GM12878 (cell line): ENCODE measurements at regions not wholly inside any gene's neighbourhood (a gene's known extent, or its start where the extent isn't known, plus 50 kb on each side); places are given as distances from the start of the nearest gene placed in this dataset.

ENCODE experiments used
- ATAC-seq: fragments of 200-7000 bp; cut with Tn5 transposase; 3 replicates; pipeline ENCODE4 v1.9.1; 2020; ENCODE audit warnings: mild to moderate bottlenecking, moderate library complexity
- BruUV-seq: library from RNA; stranded (reverse); fragments of 400-500 nt; replicated peaks from 2 replicates; lab custom pipeline; 2021; lab: Mats Ljungman, UMichigan
- CTCF ChIA-PET: fragments of 300-600 bp; sonication (Branson Sonifier 250); formaldehyde crosslinking; extraction: SDS; loops from one replicate; lab custom pipeline; 2021; ENCODE audit warnings: inconsistent platforms; lab: Yijun Ruan, JAX
- POLR2A ChIA-PET: fragments of 350-600 bp; formaldehyde crosslinking; extraction: SDS; loops from one replicate; lab custom pipeline; 2021; ENCODE audit warnings: inconsistent platforms; lab: Charles Lee
- RAD21 ChIA-PET: fragments of 300-600 bp; sonication (Branson Sonifier 250); formaldehyde crosslinking; loops from one replicate; lab custom pipeline; 2023; ENCODE audit warnings: antibody characterized with exemption; ENCODE audit not compliant: unreplicated experiment; lab: Charles Lee
- SMC1A ChIA-PET: fragments of 300-600 bp; sonication (Branson Sonifier 250); formaldehyde crosslinking; loops from one replicate; lab custom pipeline; 2023; ENCODE audit not compliant: unreplicated experiment, uncharacterized antibody; lab: Charles Lee
- DNase-seq: peaks from one replicate; pipeline ENCODE4 v3.0.0-alpha.2; 2011; ENCODE audit warnings: low read depth, low spot score
- FAIRE-seq: peaks from 3 replicates; lab custom pipeline; 2011; peaks lifted over from hg19 to GRCh38; lab: Jason Lieb, UNC
- H2AFZ ChIP-seq: 2 replicates; pipeline ENCODE4 v1.6.0; 2011; ENCODE audit warnings: low read depth, low read length, control low read depth; ENCODE audit not compliant: control insufficient read depth
- H3K27ac ChIP-seq: 2 replicates; pipeline ENCODE4 v1.5.1; 2011; ENCODE audit warnings: control low read depth; ENCODE audit not compliant: control insufficient read depth, insufficient read depth
- H3K27me3 ChIP-seq, 2 experiments: replicated peaks in 1 of 2; 2 replicates each; pipeline versions ENCODE4 v1.6.0 to v1.6.1; 2011; ENCODE audit warnings: low read length in 1 of 2; ENCODE audit not compliant: control insufficient read depth in 2 of 2, insufficient read depth in 2 of 2
- H3K36me3 ChIP-seq, 2 experiments: 2 replicates each; pipeline ENCODE4 v1.5.1; 2011; ENCODE audit warnings: low read length in 1 of 2; ENCODE audit not compliant: control insufficient read depth in 2 of 2, insufficient read depth in 2 of 2
- H3K4me1 ChIP-seq: 2 replicates; pipeline ENCODE4 v1.6.1; 2011; ENCODE audit warnings: mild to moderate bottlenecking, low read length, moderate library complexity, mixed read lengths; ENCODE audit not compliant: control insufficient read depth, insufficient read depth
- H3K4me2 ChIP-seq: 2 replicates; pipeline ENCODE4 v1.6.0; 2011; ENCODE audit warnings: control low read depth; ENCODE audit not compliant: control insufficient read depth, insufficient read depth
- H3K4me3 ChIP-seq: fragments of 200-600 bp; sonication (generic); 2 replicates; pipeline ENCODE4 v1.5.1; 2016
- H3K79me2 ChIP-seq: 2 replicates; pipeline ENCODE4 v1.6.0; 2011; ENCODE audit warnings: low read length; ENCODE audit not compliant: control insufficient read depth, insufficient read depth
- H3K9ac ChIP-seq: 2 replicates; pipeline ENCODE4 v1.8.0; 2011; ENCODE audit warnings: low read length, control low read depth, mixed read lengths; ENCODE audit not compliant: control insufficient read depth, insufficient read depth
- H3K9me3 ChIP-seq: replicated peaks from 3 replicates; pipeline ENCODE4 v1.5.1; 2011; ENCODE audit warnings: mild to moderate bottlenecking, low read length; ENCODE audit not compliant: control insufficient read depth, insufficient read depth
- H4K20me1 ChIP-seq: 2 replicates; pipeline ENCODE4 v1.6.0; 2011; ENCODE audit not compliant: control insufficient read depth, insufficient read depth
- ATF7 ChIP-seq: fragments of 450-650 bp; IDR thresholded peaks from 2 replicates; pipeline ENCODE4 v1.6.1; 2016; ENCODE audit warnings: low read depth, mild to moderate bottlenecking
- CHD1 ChIP-seq: IDR thresholded peaks from 2 replicates; pipeline ENCODE4 v1.6.1; 2012; ENCODE audit warnings: low read depth, low read length, improper control_type of control experiment
- CHD2 ChIP-seq: IDR thresholded peaks from 2 replicates; pipeline ENCODE4 v1.6.1; 2011; ENCODE audit warnings: low read depth, low read length, improper control_type of control experiment, borderline replicate concordance
- EZH2 ChIP-seq: IDR thresholded peaks from 2 replicates; pipeline ENCODE4 v1.6.1; 2012; ENCODE audit warnings: low read depth, mild to moderate bottlenecking, control low read depth, inconsistent platforms, low read length, borderline replicate concordance; ENCODE audit not compliant: control insufficient read depth
- MYB ChIP-seq: fragments of 150-350 bp; IDR thresholded peaks from 2 replicates; pipeline ENCODE4 v1.6.1; 2014; ENCODE audit warnings: mild to moderate bottlenecking, low read depth, low read length, borderline replicate concordance
- MYC ChIP-seq: IDR thresholded peaks from 2 replicates; pipeline ENCODE4 v1.6.1; 2011; ENCODE audit warnings: mild to moderate bottlenecking, low read length, moderate library complexity, inconsistent platforms; ENCODE audit not compliant: insufficient read depth, insufficient replicate concordance, insufficient read length, severe bottlenecking
- POLR2AphosphoS2 ChIP-seq: IDR thresholded peaks from 2 replicates; pipeline ENCODE4 v1.6.1; 2011; ENCODE audit warnings: low read depth, mild to moderate bottlenecking, low read length, improper control_type of control experiment, moderate library complexity
- SMARCA5 ChIP-seq: fragments of 450-650 bp; IDR thresholded peaks from 2 replicates; pipeline ENCODE4 v1.6.1; 2017; ENCODE audit warnings: mild to moderate bottlenecking
- STAT3 ChIP-seq: IDR thresholded peaks from 2 replicates; pipeline ENCODE4 v1.6.1; 2011; ENCODE audit warnings: low read depth, low read length, improper control_type of control experiment
- ZBED1 ChIP-seq: IDR thresholded peaks from 2 replicates; pipeline ENCODE4 v1.6.1; 2016; ENCODE audit warnings: borderline replicate concordance
- ZNF384 ChIP-seq: IDR thresholded peaks from 2 replicates; pipeline ENCODE4 v1.6.1; 2012; ENCODE audit warnings: low read depth, mild to moderate bottlenecking, low read length, improper control_type of control experiment, borderline replicate concordance
- ZNF622 ChIP-seq: fragments of 450-650 bp; IDR thresholded peaks from 2 replicates; pipeline ENCODE4 v1.6.1; 2017; ENCODE audit warnings: mild to moderate bottlenecking, inconsistent platforms
- WGBS: methylation state at CpG from one replicate; pipeline ENCODE4 v1.1.6; 2016; ENCODE audit warnings: low lambda C conversion rate; ENCODE audit not compliant: insufficient replicate concordance, insufficient coverage; ENCODE audit errors: missing lambda C conversion rate; 5-methylcytosine and 5-hydroxymethylcytosine counted together
- in situ Hi-C: fragments of 300-500 bp; cut with MboI; formaldehyde crosslinking; loops from 9 replicates; pipeline ENCODE4 v1.14.3; 2018; ENCODE audit warnings: mixed read lengths
- intact Hi-C: fragments of 100-400 bp; cut with micrococcal nuclease; formaldehyde crosslinking; loops from one replicate; pipeline ENCODE4 v1.14.2; 2022; ENCODE audit not compliant: unreplicated experiment
- TF ChIP-seq, protein P1 (sequence below): fragments of 450-650 bp; IDR thresholded peaks from 2 replicates; pipeline ENCODE4 v1.6.1; 2017; ENCODE audit warnings: mild to moderate bottlenecking, moderate library complexity

DNA sequence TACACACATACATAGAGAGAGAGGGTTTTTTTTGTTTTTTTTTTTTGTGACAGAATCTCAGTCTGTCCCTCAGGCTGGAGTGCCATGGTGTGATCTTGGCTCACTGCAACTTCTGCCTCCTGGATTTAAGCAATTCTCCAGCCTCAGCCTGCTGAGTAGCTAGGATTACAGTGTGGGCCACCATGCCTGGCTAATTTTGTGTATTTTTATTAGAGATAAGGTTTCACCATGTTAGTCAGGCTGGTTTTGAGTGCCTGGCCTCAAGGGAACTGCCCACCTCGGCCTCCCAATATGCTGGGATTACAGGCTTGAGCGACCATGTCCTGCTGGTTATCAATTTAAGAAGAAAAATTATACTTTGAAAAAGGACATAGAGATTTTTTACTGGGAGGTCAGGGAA, 710.6 kb downstream of the SLC6A15 start:
- Histone ChIP-seq H3K36me3 (no peaks in the 10 kb centered on the region), H3K27ac (no peak overlapping the region), H4K20me1 (no peaks in the 10 kb centered on the region), H3K79me2 (no peaks in the 10 kb centered on the region), H3K9ac (no peak overlapping the region), H3K4me3 (no peak overlapping the region), H3K9me3 (no peaks in the 10 kb centered on the region), H2AFZ (no peak overlapping the region), H3K4me2 (no peak overlapping the region), H3K4me1 (no peaks in the 10 kb centered on the region), H3K27me3 (no peaks in the 10 kb centered on the region)
- intact Hi-C loops = no loop called here
- DNase-seq = no peak
- no TSS peak for BruUV-seq
- SMC1A ChIA-PET = no interaction called here
- TF ChIP-seq CHD1 = no peak
- no peak for TF ChIP-seq STAT3
- TF ChIP-seq EZH2 = no peak
- no peak for TF ChIP-seq ZNF384
- TF ChIP-seq CHD2 = no peak
- no peak for TF ChIP-seq MYB
- no peak for TF ChIP-seq MYC
- no peak for TF ChIP-seq ZBED1
- TF ChIP-seq SMARCA5 = no peak
- TF ChIP-seq POLR2AphosphoS2 = no peak
- TF ChIP-seq, protein P1, sequence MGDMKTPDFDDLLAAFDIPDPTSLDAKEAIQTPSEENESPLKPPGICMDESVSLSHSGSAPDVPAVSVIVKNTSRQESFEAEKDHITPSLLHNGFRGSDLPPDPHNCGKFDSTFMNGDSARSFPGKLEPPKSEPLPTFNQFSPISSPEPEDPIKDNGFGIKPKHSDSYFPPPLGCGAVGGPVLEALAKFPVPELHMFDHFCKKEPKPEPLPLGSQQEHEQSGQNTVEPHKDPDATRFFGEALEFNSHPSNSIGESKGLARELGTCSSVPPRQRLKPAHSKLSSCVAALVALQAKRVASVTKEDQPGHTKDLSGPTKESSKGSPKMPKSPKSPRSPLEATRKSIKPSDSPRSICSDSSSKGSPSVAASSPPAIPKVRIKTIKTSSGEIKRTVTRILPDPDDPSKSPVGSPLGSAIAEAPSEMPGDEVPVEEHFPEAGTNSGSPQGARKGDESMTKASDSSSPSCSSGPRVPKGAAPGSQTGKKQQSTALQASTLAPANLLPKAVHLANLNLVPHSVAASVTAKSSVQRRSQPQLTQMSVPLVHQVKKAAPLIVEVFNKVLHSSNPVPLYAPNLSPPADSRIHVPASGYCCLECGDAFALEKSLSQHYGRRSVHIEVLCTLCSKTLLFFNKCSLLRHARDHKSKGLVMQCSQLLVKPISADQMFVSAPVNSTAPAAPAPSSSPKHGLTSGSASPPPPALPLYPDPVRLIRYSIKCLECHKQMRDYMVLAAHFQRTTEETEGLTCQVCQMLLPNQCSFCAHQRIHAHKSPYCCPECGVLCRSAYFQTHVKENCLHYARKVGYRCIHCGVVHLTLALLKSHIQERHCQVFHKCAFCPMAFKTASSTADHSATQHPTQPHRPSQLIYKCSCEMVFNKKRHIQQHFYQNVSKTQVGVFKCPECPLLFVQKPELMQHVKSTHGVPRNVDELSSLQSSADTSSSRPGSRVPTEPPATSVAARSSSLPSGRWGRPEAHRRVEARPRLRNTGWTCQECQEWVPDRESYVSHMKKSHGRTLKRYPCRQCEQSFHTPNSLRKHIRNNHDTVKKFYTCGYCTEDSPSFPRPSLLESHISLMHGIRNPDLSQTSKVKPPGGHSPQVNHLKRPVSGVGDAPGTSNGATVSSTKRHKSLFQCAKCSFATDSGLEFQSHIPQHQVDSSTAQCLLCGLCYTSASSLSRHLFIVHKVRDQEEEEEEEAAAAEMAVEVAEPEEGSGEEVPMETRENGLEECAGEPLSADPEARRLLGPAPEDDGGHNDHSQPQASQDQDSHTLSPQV = no peak
- no peak for TF ChIP-seq ATF7
- TF ChIP-seq ZNF622 = no peak
- WGBS = no CpG with 5 or more reads among the region's 2 CpGs
- RAD21 ChIA-PET = no interaction called here
- CTCF ChIA-PET = no interaction called here
- ATAC-seq = no peak
- POLR2A ChIA-PET = no interaction called here
- FAIRE-seq = no peak
- in situ Hi-C loops = no loop called here
